ENCODE measurements at regions not wholly inside any gene's neighbourhood (a gene's known extent, or its start where the extent isn't known, plus 50 kb on each side); places are given as distances from the start of the nearest gene placed in this dataset.

- Histone ChIP-seq H3K36me3 (replicated peaks in 1 of 2; ENCODE audit: control insufficient read depth in 1 of 2, insufficient read depth in 2 of 2, low read length in 1 of 2) (no peaks in the 10 kb centered on the region), H3K9ac (no peak overlapping the region), H3K27ac (ENCODE audit: low read depth in 2 of 2, low read length in 1 of 2) (no peak overlapping the region), H3F3A (replicated peaks; ENCODE audit: insufficient read depth) (peaks cover under 1% of the 10 kb centered on the region), H3K4me1 (ENCODE audit: control insufficient read depth in 1 of 2, insufficient read depth in 2 of 2, low read depth in 1 of 2, low read length in 1 of 2) (no peaks in the 10 kb centered on the region), H2AFZ (ENCODE audit: low read depth) (no peak overlapping the region), H4K20me1 (ENCODE audit: insufficient read depth) (no peaks in the 10 kb centered on the region), H3K4me3 (ENCODE audit: low read depth in 2 of 2, low read length in 1 of 2) (no peak overlapping the region), H3K27me3 (ENCODE audit: insufficient read depth) (no peaks in the 10 kb centered on the region), H3K4me2 (no peak overlapping the region), H3K79me2 (ENCODE audit: insufficient read depth) (no peaks in the 10 kb centered on the region), H3K9me3 (no peaks in the 10 kb centered on the region), H3K9me2 (no peaks in the 10 kb centered on the region)
- ChIA-PET POLR2A (no interaction called here), CTCF (interaction anchor here (0.7 kb wide), 1 partner anchor 9 kb away, joined by 3 read pairs; no protein-coding TSS in a partner anchor)
- no peak for TF ChIP-seq YY1 (IDR thresholded peaks at IDR 0.05; ENCODE audit: low read depth)
- no peak for TF ChIP-seq CTCF (IDR thresholded peaks at IDR 0.05)
- no peak for TF ChIP-seq RCOR1 (IDR thresholded peaks at IDR 0.05; ENCODE audit: low read length)
- TF ChIP-seq EP300 (IDR thresholded peaks at IDR 0.05; ENCODE audit: borderline replicate concordance in 1 of 2, low read depth in 1 of 2, low read length in 1 of 2): no peak
- TF ChIP-seq, protein P1, sequence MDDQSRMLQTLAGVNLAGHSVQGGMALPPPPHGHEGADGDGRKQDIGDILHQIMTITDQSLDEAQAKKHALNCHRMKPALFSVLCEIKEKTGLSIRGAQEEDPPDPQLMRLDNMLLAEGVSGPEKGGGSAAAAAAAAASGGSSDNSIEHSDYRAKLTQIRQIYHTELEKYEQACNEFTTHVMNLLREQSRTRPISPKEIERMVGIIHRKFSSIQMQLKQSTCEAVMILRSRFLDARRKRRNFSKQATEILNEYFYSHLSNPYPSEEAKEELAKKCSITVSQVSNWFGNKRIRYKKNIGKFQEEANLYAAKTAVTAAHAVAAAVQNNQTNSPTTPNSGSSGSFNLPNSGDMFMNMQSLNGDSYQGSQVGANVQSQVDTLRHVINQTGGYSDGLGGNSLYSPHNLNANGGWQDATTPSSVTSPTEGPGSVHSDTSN (IDR thresholded peaks at IDR 0.05): no peak
- no peak for TF ChIP-seq JUND (IDR thresholded peaks at IDR 0.05)
- TF ChIP-seq ELF1 (IDR thresholded peaks at IDR 0.05): no peak
- TF ChIP-seq NFIC (IDR thresholded peaks at IDR 0.05; ENCODE audit: borderline replicate concordance): no peak
- no peak for TF ChIP-seq MXI1 (IDR thresholded peaks at IDR 0.05; ENCODE audit: low read depth, low read length)
- no peak for TF ChIP-seq RXRA (IDR thresholded peaks at IDR 0.05; ENCODE audit: borderline replicate concordance, low read depth)
- TF ChIP-seq EZH2phosphoT487 (IDR thresholded peaks at IDR 0.05; ENCODE audit: borderline replicate concordance, low read depth): no peak
- TF ChIP-seq TAF1 (IDR thresholded peaks at IDR 0.05; ENCODE audit: borderline replicate concordance, low read depth, low read length): no peak
- no peak for TF ChIP-seq SIN3A (IDR thresholded peaks at IDR 0.05; ENCODE audit: borderline replicate concordance, low read depth, low read length)
- TF ChIP-seq FOXJ3 (CRISPR knock-in tag; IDR thresholded peaks at IDR 0.05): no peak
- TF ChIP-seq ZBTB33 (IDR thresholded peaks at IDR 0.05; ENCODE audit: borderline replicate concordance, low read depth): no peak
- TF ChIP-seq FOXM1 (IDR thresholded peaks at IDR 0.05; ENCODE audit: low read depth): no peak
- no peak for TF ChIP-seq RFX5 (IDR thresholded peaks at IDR 0.05; ENCODE audit: low read length)
- no peak for TF ChIP-seq MAX (IDR thresholded peaks at IDR 0.05; ENCODE audit: low read depth)
- 47% methylated on average over 1 of the region's 1 CpG for WGBS (ENCODE audit: low lambda C conversion rate)
- no peak for DNase-seq
Observed at GRCh38 chr3:146975032-146975431, 369.9 kb upstream of the PLSCR5 start.

All from SK-N-SH (cell line).